K562 (cell line): ENCODE measurements at regions not wholly inside any gene's neighbourhood (a gene's known extent, or its start where the extent isn't known, plus 50 kb on each side); places are given as distances from the start of the nearest gene placed in this dataset.

Source experiments
- ATAC-seq: fragments of 200-7000 bp; cut with Tn5 transposase; 3 replicates; pipeline ENCODE4 v1.9.1; 2020; ENCODE audit warnings: moderate library complexity
- BruUV-seq: library from RNA; stranded (reverse); fragments of 400-500 nt; replicated peaks from 2 replicates; lab custom pipeline; 2021; lab: Mats Ljungman, UMichigan
- CTCF ChIA-PET: fragments of 300-600 bp; formaldehyde crosslinking; extraction: SDS; loops from one replicate; lab custom pipeline; 2021; ENCODE audit warnings: low intra/inter-chr PET ratio; lab: Yijun Ruan, JAX
- POLR2A ChIA-PET: fragments of 300-600, 350-650 bp; sonication (Branson Sonifier 250); formaldehyde crosslinking; extraction: SDS; loops from one replicate; lab custom pipeline; 2021; ENCODE audit warnings: antibody characterized with exemption, inconsistent platforms; lab: Yijun Ruan, JAX
- DNase-seq, 4 experiments: peaks; one replicate each; pipeline versions ENCODE4 v3.0.0 to v3.0.0-alpha.2; 2011 to 2018; ENCODE audit warnings: low spot score in 3 of 4, mixed read lengths in 3 of 4; ENCODE audit errors: extremely low read depth in 1 of 4
- FAIRE-seq: peaks from 2 replicates; lab custom pipeline; 2011; peaks lifted over from hg19 to GRCh38; lab: Jason Lieb, UNC
- H2AFZ ChIP-seq: 2 replicates; pipeline ENCODE4 v1.6.0; 2011; ENCODE audit warnings: low read depth, low read length, control low read depth, inconsistent platforms
- H3K27ac ChIP-seq: fragments of 200-600 bp; 3 replicates; pipeline ENCODE4 v1.8.0; 2011; ENCODE audit warnings: low read depth, mild to moderate bottlenecking, control low read depth, inconsistent platforms, low read length, moderate library complexity, mixed read lengths; ENCODE audit errors: extremely low read depth
- H3K27me3 ChIP-seq, 2 experiments: fragments of 300-600 bp in 1 of 2; 2 replicates in 1 of 2; 3 replicates in 1 of 2; pipeline versions ENCODE4 v1.6.0 to v1.8.0; 2011; ENCODE audit warnings: inconsistent platforms in 2 of 2, low read length in 2 of 2, mild to moderate bottlenecking in 1 of 2, mixed read lengths in 1 of 2, moderate library complexity in 1 of 2; ENCODE audit not compliant: control insufficient read depth in 2 of 2, insufficient read depth in 2 of 2
- H3K36me3 ChIP-seq: fragments of 300-600 bp; 3 replicates; pipeline ENCODE4 v1.8.0; 2011; ENCODE audit warnings: mild to moderate bottlenecking, low read length, inconsistent platforms; ENCODE audit not compliant: control insufficient read depth, insufficient read depth
- H3K4me1 ChIP-seq, 2 experiments: fragments of 200-600 bp in 1 of 2; replicated peaks in 1 of 2; 2 replicates in 1 of 2; 3 replicates in 1 of 2; pipeline versions ENCODE4 v1.5.1 to v1.8.0; 2011; ENCODE audit warnings: inconsistent platforms in 2 of 2, low read length in 2 of 2, mild to moderate bottlenecking in 1 of 2, mixed read lengths in 1 of 2, moderate library complexity in 1 of 2; ENCODE audit not compliant: control insufficient read depth in 2 of 2, insufficient read depth in 2 of 2
- H3K4me2 ChIP-seq: 2 replicates; pipeline ENCODE4 v1.6.1; 2011; ENCODE audit warnings: low read length, control low read depth, inconsistent platforms, mixed read lengths; ENCODE audit not compliant: insufficient read depth
- H3K4me3 ChIP-seq: fragments of 200-600 bp; sonication (generic), shearing (Covaris generic); 2 replicates; pipeline ENCODE4 v1.5.1; 2016; ENCODE audit warnings: control low read depth, inconsistent platforms
- H3K79me2 ChIP-seq: fragments of 200-600 bp; 3 replicates; pipeline ENCODE4 v1.8.0; 2011; ENCODE audit warnings: low read length, inconsistent platforms; ENCODE audit not compliant: control insufficient read depth, insufficient read depth
- H3K9ac ChIP-seq, 2 experiments: 2 replicates each; pipeline versions ENCODE4 v1.6.0 to v1.6.1; 2011; ENCODE audit warnings: low read depth in 2 of 2, low read length in 2 of 2, control low read depth in 1 of 2, inconsistent platforms in 1 of 2, mild to moderate bottlenecking in 1 of 2, mixed read lengths in 1 of 2; ENCODE audit not compliant: insufficient read depth in 1 of 2
- H3K9me1 ChIP-seq: one replicate; pipeline ENCODE4 v1.6.0; 2011; ENCODE audit warnings: inconsistent platforms, mild to moderate bottlenecking, low read length, moderate library complexity; ENCODE audit not compliant: control insufficient read depth, insufficient read depth
- H3K9me3 ChIP-seq: replicated peaks from 2 replicates; pipeline ENCODE4 v1.5.1; 2011; ENCODE audit warnings: low read depth, low read length, inconsistent platforms; ENCODE audit not compliant: control insufficient read depth, insufficient read depth
- H4K20me1 ChIP-seq: replicated peaks from 2 replicates; pipeline ENCODE4 v1.6.1; 2011; ENCODE audit warnings: low read length, inconsistent platforms, mixed read lengths; ENCODE audit not compliant: control insufficient read depth, insufficient read depth
- CCAR2 ChIP-seq: fragments of 200-400 bp; formaldehyde crosslinking; IDR thresholded peaks from 2 replicates; pipeline ENCODE4 v1.6.1; 2017; ENCODE audit warnings: mild to moderate bottlenecking, low read depth, low read length
- IFI16 ChIP-seq: fragments of 250-450 bp; sonication (Bioruptor Pico); IDR thresholded peaks from 2 replicates; pipeline ENCODE4 v2.1.2; 2022; ENCODE audit warnings: mild to moderate bottlenecking, inconsistent platforms
- KLF13 ChIP-seq: fragments of 450-650 bp; IDR thresholded peaks from 2 replicates; pipeline ENCODE4 v1.6.1; 2016; ENCODE audit warnings: missing genetic modification characterization, low read depth, mild to moderate bottlenecking, missing compliant biosample characterization, moderate library complexity, borderline replicate concordance
- MCM2 ChIP-seq: fragments of 450-650 bp; IDR thresholded peaks from 2 replicates; pipeline ENCODE4 v1.6.1; 2017; ENCODE audit warnings: low read depth, mild to moderate bottlenecking
- MITF ChIP-seq: IDR thresholded peaks from 2 replicates; pipeline ENCODE4 v1.6.1; 2014; ENCODE audit warnings: antibody characterized with exemption
- NEUROD1 ChIP-seq: fragments of 150-350 bp; IDR thresholded peaks from 2 replicates; pipeline ENCODE4 v1.6.1; 2014; ENCODE audit warnings: borderline replicate concordance, low read length, low read depth; ENCODE audit not compliant: partially characterized antibody
- POLR3A ChIP-seq: IDR thresholded peaks from 2 replicates; pipeline ENCODE4 v1.6.1; 2011; ENCODE audit warnings: borderline replicate concordance, mild to moderate bottlenecking, moderate library complexity; ENCODE audit not compliant: insufficient read length, insufficient read depth; ENCODE audit errors: extremely low read depth
- SETDB1 ChIP-seq: IDR thresholded peaks from one replicate; pipeline ENCODE4 v1.6.1; 2012; ENCODE audit warnings: low read length, control low read depth, inconsistent platforms
- TAF9B ChIP-seq: fragments of 450-650 bp; IDR thresholded peaks from 2 replicates; pipeline ENCODE4 v1.6.1; 2018; ENCODE audit warnings: mild to moderate bottlenecking; ENCODE audit not compliant: partially characterized antibody
- TCF15 ChIP-seq: fragments of 250-450 bp; sonication (Bioruptor Pico); IDR thresholded peaks from 2 replicates; pipeline ENCODE4 v1.8.0; 2022; ENCODE audit warnings: moderate library complexity, mild to moderate bottlenecking, inconsistent platforms
- TCF3 ChIP-seq: sonication (generic); formaldehyde crosslinking; IDR thresholded peaks from 2 replicates; pipeline ENCODE4 v1.4.0; 2020; ENCODE audit warnings: mild to moderate bottlenecking, missing genetic modification reagents
- THRA ChIP-seq: fragments of 450-650 bp; IDR thresholded peaks from 2 replicates; pipeline ENCODE4 v1.6.1; 2017; ENCODE audit warnings: mild to moderate bottlenecking, moderate library complexity
- ZBTB17 ChIP-seq: fragments of 450-650 bp; formaldehyde crosslinking; IDR thresholded peaks from 2 replicates; pipeline ENCODE4 v1.4.0; 2020; ENCODE audit warnings: mild to moderate bottlenecking
- ZNF12 ChIP-seq: sonication (generic); formaldehyde crosslinking; IDR thresholded peaks from 2 replicates; pipeline ENCODE4 v1.4.0; 2020; ENCODE audit warnings: mild to moderate bottlenecking, missing genetic modification reagents
- ZNF175 ChIP-seq: fragments of 200-800 bp; sonication (Bioruptor generic); IDR thresholded peaks from 2 replicates; pipeline ENCODE4 v1.6.1; 2016; ENCODE audit warnings: low read depth, mild to moderate bottlenecking, missing genetic modification characterization, missing compliant biosample characterization
- ZNF217 ChIP-seq: sonication (generic); formaldehyde crosslinking; IDR thresholded peaks from 2 replicates; pipeline ENCODE4 v1.8.0; 2022; ENCODE audit warnings: mild to moderate bottlenecking, missing genetic modification reagents
- ZNF41 ChIP-seq: fragments of 250-450 bp; sonication (Bioruptor Pico); conservative IDR thresholded peaks from 2 replicates; pipeline ENCODE4 v1.4.0; 2020; ENCODE audit warnings: mild to moderate bottlenecking
- ZNF449 ChIP-seq: fragments of 250-450 bp; sonication (Bioruptor Pico); IDR thresholded peaks from 2 replicates; pipeline ENCODE4 v1.8.0; 2022; ENCODE audit warnings: moderate library complexity, mild to moderate bottlenecking, inconsistent platforms
- WGBS: fragments of 100-300 bp; shearing (Covaris generic); methylation state at CpG from one replicate; pipeline ENCODE4 v1.1.6; 2016; ENCODE audit warnings: low coverage, mixed read lengths; ENCODE audit not compliant: insufficient coverage; ENCODE audit errors: missing lambda C conversion rate; 5-methylcytosine and 5-hydroxymethylcytosine counted together
- in situ Hi-C: fragments of 300-500 bp; cut with MboI; formaldehyde crosslinking; loops from 4 replicates; pipeline ENCODE4 v1.15.0; 2018; ENCODE audit warnings: inconsistent platforms, mixed read lengths
- intact Hi-C: fragments of 100-400 bp; cut with micrococcal nuclease; formaldehyde crosslinking; loops from 2 replicates; pipeline ENCODE4 v1.14.2; 2022

- intact Hi-C loops, result no loop called here
- in situ Hi-C loops, result no loop called here
- no peak overlapping the region for H3K9ac ChIP-seq
- FAIRE-seq (no peak), DNase-seq (no peak), ATAC-seq (no peak)
- no peaks in the 10 kb centered on the region for H3K36me3 ChIP-seq
- no peaks in the 10 kb centered on the region for H3K27me3 ChIP-seq
- ChIA-PET POLR2A (no interaction called here), CTCF (interaction anchor here (0.6 kb wide), 1 partner anchor 29 kb away, joined by 7 read pairs; no protein-coding TSS in a partner anchor)
- no peak overlapping the region for H2AFZ ChIP-seq
- no peaks in the 10 kb centered on the region for H3K9me1 ChIP-seq
- no peak overlapping the region for H3K4me3 ChIP-seq
- no peaks in the 10 kb centered on the region for H3K79me2 ChIP-seq
- no peaks in the 10 kb centered on the region for H4K20me1 ChIP-seq
- H3K27ac ChIP-seq, result no peak overlapping the region
- H3K9me3 ChIP-seq, result no peaks in the 10 kb centered on the region
- BruUV-seq, result no TSS peak
- 2% methylated on average over 3 of the region's 3 CpGs for WGBS
- no peak overlapping the region for H3K4me2 ChIP-seq
- H3K4me1 ChIP-seq, result no peaks in the 10 kb centered on the region
- TF ChIP-seq NEUROD1 (no peak), ZNF449 (CRISPR knock-in tag) (no peak), ZNF175 (CRISPR knock-in tag) (no peak), TCF3 (CRISPR knock-in tag) (no peak), SETDB1 (no peak), TAF9B (no peak), CCAR2 (no peak), MCM2 (no peak), TCF15 (no peak), ZNF41 (no peak), ZNF217 (no peak), THRA (no peak), ZBTB17 (CRISPR knock-in tag) (no peak), IFI16 (no peak), MITF (no peak), ZNF12 (CRISPR knock-in tag) (no peak), KLF13 (tag) (no peak), POLR3A (no peak)
Observed at GRCh38 chr7:114183311-114184088, 231.1 kb upstream of the FOXP2 start.
